GM12878 (cell line): ENCODE measurements at regions not wholly inside any gene's neighbourhood (a gene's known extent, or its start where the extent isn't known, plus 50 kb on each side); places are given as distances from the start of the nearest gene placed in this dataset.

Source experiments
- CEBPB ChIP-seq, 2 experiments: fragments of 150-350 bp in 1 of 2; IDR thresholded peaks; 2 replicates each; pipeline ENCODE4 v1.6.1; 2012 to 2014; ENCODE audit warnings: low read depth in 2 of 2, low read length in 2 of 2, borderline replicate concordance in 1 of 2, inconsistent platforms in 1 of 2
- EP300 ChIP-seq, 2 experiments: fragments of 150-350 bp in 1 of 2; IDR thresholded peaks; 2 replicates each; pipeline ENCODE4 v1.6.1; 2011 to 2012; ENCODE audit warnings: low read depth in 2 of 2, low read length in 2 of 2, borderline replicate concordance in 1 of 2, improper control_type of control experiment in 1 of 2, inconsistent platforms in 1 of 2; ENCODE audit not compliant: control insufficient read depth in 1 of 2
- EZH2 ChIP-seq: IDR thresholded peaks from 2 replicates; pipeline ENCODE4 v1.6.1; 2012; ENCODE audit warnings: low read depth, mild to moderate bottlenecking, control low read depth, inconsistent platforms, low read length, borderline replicate concordance; ENCODE audit not compliant: control insufficient read depth
- NFXL1 ChIP-seq: fragments of 450-650 bp; IDR thresholded peaks from 2 replicates; pipeline ENCODE4 v1.6.1; 2017; ENCODE audit warnings: antibody characterized with exemption, mild to moderate bottlenecking, borderline replicate concordance
- NR2C1 ChIP-seq: fragments of 450-650 bp; IDR thresholded peaks from 2 replicates; pipeline ENCODE4 v1.6.1; 2017; ENCODE audit warnings: antibody characterized with exemption, mild to moderate bottlenecking, moderate library complexity
- SMC3 ChIP-seq: IDR thresholded peaks from 2 replicates; pipeline ENCODE4 v1.6.1; 2011; ENCODE audit warnings: low read length, improper control_type of control experiment, borderline replicate concordance
- TCF12 ChIP-seq: IDR thresholded peaks from 2 replicates; pipeline ENCODE4 v1.6.1; 2011; ENCODE audit warnings: low read depth, mild to moderate bottlenecking, low read length
- YY1 ChIP-seq: IDR thresholded peaks from 2 replicates; pipeline ENCODE4 v1.6.1; 2011; ENCODE audit warnings: low read depth, mild to moderate bottlenecking, low read length
- ZNF274 ChIP-seq: IDR thresholded peaks from one replicate; pipeline ENCODE4 v1.8.0; 2011; ENCODE audit not compliant: insufficient read length, insufficient read depth
- ZNF384 ChIP-seq: IDR thresholded peaks from 2 replicates; pipeline ENCODE4 v1.6.1; 2012; ENCODE audit warnings: low read depth, mild to moderate bottlenecking, low read length, improper control_type of control experiment, borderline replicate concordance
- TF ChIP-seq, protein P1 (sequence below): IDR thresholded peaks from 2 replicates; pipeline ENCODE4 v1.6.1; 2011; ENCODE audit warnings: borderline replicate concordance, low read depth, mild to moderate bottlenecking, moderate library complexity, mixed read lengths, low read length; ENCODE audit not compliant: insufficient read depth; ENCODE audit errors: extremely low read length
- TF ChIP-seq, protein P2 (sequence below), 3 experiments: IDR thresholded peaks in 2 of 3; conservative IDR thresholded peaks in 1 of 3; 2 replicates each; pipeline ENCODE4 v1.5.1; 2011; ENCODE audit warnings: low read depth in 3 of 3, low read length in 3 of 3, mild to moderate bottlenecking in 3 of 3, control low read depth in 2 of 3, moderate library complexity in 2 of 3, inconsistent platforms in 1 of 3, mixed read lengths in 1 of 3; ENCODE audit not compliant: control insufficient read depth in 2 of 3, insufficient read depth in 1 of 3; ENCODE audit errors: extremely low read depth in 1 of 3
- TF ChIP-seq, protein P3 (sequence below): fragments of 450-650 bp; IDR thresholded peaks from 2 replicates; pipeline ENCODE4 v1.6.1; 2016; ENCODE audit warnings: mild to moderate bottlenecking

DNA sequence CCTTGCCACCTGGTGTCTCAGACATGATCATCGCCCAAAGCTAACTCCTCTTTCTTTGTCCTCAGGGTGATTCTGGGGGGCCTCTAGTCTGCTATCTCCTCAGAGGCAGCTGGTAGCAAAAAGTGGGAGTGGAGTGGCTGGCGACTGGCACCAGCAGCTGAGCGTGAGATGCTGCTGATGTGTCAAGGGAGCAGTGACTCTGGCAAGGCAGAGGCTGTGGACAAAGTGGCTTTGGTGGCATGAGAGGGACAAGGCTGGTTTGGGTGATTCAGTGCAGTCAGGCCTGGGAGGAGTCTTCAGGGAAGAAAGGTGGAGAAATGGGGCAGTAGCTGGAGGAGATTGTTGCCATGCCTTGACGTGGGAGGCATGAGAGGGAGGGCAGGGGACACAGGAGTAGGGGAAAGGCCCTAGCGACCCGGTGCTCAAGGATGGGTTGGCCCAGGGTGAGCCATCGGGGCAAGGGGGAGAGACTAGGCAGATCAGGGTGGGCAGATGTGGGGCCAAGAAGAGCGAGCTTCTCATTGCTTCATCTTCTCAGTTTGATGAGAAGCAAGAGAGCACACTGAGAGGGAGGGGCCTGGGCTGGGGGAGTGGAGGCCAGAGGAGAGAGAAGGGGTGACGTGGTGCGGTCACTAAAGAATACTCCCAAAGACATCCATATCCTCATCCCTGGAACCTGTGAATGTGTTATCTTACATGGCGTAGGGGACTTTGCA, 64.2 kb upstream of the SPTLC1 start:
- TF ChIP-seq EZH2 (no peak), ZNF384 (no peak), TCF12 (no peak), YY1 (no peak), CEBPB (IDR thresholded peaks at IDR 0.05; ENCODE audit: borderline replicate concordance in 1 of 2, low read depth in 2 of 2, low read length in 2 of 2) (no peak), ZNF274 (no peak), NR2C1 (no peak), SMC3 (no peak), EP300 (IDR thresholded peaks at IDR 0.05; ENCODE audit: borderline replicate concordance in 1 of 2, control insufficient read depth in 1 of 2, low read depth in 2 of 2, low read length in 2 of 2) (no peak), NFXL1 (no peak)
- TF ChIP-seq, protein P1, sequence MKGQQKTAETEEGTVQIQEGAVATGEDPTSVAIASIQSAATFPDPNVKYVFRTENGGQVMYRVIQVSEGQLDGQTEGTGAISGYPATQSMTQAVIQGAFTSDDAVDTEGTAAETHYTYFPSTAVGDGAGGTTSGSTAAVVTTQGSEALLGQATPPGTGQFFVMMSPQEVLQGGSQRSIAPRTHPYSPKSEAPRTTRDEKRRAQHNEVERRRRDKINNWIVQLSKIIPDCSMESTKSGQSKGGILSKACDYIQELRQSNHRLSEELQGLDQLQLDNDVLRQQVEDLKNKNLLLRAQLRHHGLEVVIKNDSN = no peak
- TF ChIP-seq, protein P2, sequence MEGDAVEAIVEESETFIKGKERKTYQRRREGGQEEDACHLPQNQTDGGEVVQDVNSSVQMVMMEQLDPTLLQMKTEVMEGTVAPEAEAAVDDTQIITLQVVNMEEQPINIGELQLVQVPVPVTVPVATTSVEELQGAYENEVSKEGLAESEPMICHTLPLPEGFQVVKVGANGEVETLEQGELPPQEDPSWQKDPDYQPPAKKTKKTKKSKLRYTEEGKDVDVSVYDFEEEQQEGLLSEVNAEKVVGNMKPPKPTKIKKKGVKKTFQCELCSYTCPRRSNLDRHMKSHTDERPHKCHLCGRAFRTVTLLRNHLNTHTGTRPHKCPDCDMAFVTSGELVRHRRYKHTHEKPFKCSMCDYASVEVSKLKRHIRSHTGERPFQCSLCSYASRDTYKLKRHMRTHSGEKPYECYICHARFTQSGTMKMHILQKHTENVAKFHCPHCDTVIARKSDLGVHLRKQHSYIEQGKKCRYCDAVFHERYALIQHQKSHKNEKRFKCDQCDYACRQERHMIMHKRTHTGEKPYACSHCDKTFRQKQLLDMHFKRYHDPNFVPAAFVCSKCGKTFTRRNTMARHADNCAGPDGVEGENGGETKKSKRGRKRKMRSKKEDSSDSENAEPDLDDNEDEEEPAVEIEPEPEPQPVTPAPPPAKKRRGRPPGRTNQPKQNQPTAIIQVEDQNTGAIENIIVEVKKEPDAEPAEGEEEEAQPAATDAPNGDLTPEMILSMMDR (IDR thresholded peaks at IDR 0.05 in 2 of 3, conservative IDR thresholded peaks at IDR 0.05 in 1 of 3; ENCODE audit: control insufficient read depth in 2 of 3, extremely low read depth in 1 of 3, insufficient read depth in 1 of 3, low read depth in 3 of 3, low read length in 3 of 3) = no peak
- TF ChIP-seq, protein P3, sequence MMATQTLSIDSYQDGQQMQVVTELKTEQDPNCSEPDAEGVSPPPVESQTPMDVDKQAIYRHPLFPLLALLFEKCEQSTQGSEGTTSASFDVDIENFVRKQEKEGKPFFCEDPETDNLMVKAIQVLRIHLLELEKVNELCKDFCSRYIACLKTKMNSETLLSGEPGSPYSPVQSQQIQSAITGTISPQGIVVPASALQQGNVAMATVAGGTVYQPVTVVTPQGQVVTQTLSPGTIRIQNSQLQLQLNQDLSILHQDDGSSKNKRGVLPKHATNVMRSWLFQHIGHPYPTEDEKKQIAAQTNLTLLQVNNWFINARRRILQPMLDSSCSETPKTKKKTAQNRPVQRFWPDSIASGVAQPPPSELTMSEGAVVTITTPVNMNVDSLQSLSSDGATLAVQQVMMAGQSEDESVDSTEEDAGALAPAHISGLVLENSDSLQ = no peak
